NCI-H1930 (cell line): ENCODE measurements at regions not wholly inside any gene's neighbourhood (a gene's known extent, or its start where the extent isn't known, plus 50 kb on each side); places are given as distances from the start of the nearest gene placed in this dataset.
"Not testable (repeated sequence)": the region's sequence is repeated elsewhere in the genome, so short reads cannot be mapped to it uniquely, and the experiment has no call there.

ENCODE experiments used
- DNase-seq, 2 experiments: peaks; one replicate each; lab custom pipeline; 2025; lab: John Stamatoyannopoulos, UW

GRCh38 chr5:17037751-17038150 is 101.7 kb upstream of the MYO10 start:
- no peak for DNase-seq

- no peak for DNase-seq
Measured at GRCh38 chr5:17039170-17039569, 103.1 kb upstream of the MYO10 start.

- DNase-seq, result no peak
Measured at GRCh38 chr5:17042041-17042440, 106.0 kb upstream of the MYO10 start.

GRCh38 chr5:17046320-17046719 is 110.2 kb upstream of the MYO10 start:
- no peak for DNase-seq

GRCh38 chr5:17050236-17050635 is 114.1 kb upstream of the MYO10 start:
- DNase-seq, result no peak

- DNase-seq, result no peak
Measured at GRCh38 chr5:17054911-17055310, 118.8 kb upstream of the MYO10 start.

GRCh38 chr5:17056141-17056631 is 120.1 kb upstream of the MYO10 start:
- no peak for DNase-seq

- no peak for DNase-seq
Measured at GRCh38 chr5:17058438-17058837, 122.3 kb upstream of the MYO10 start.

- no peak for DNase-seq
Measured at GRCh38 chr5:17061973-17062470, 125.9 kb upstream of the MYO10 start.

- not testable (repeated sequence) for DNase-seq
Measured at GRCh38 chr5:17062741-17063140, 126.7 kb upstream of the MYO10 start.

- no peak for DNase-seq
Measured at GRCh38 chr5:17064241-17064640, 128.2 kb upstream of the MYO10 start.

GRCh38 chr5:17065458-17065857 is 129.4 kb upstream of the MYO10 start:
- DNase-seq, result no peak

GRCh38 chr5:17066026-17066425 is 129.9 kb upstream of the MYO10 start:
- DNase-seq, result not testable (repeated sequence)

GRCh38 chr5:17067657-17068392 is 131.7 kb upstream of the MYO10 start:
- DNase-seq, result no peak

GRCh38 chr5:17069995-17070511 is 134.0 kb upstream of the MYO10 start:
- no peak for DNase-seq

GRCh38 chr5:17070647-17071046 is 134.6 kb upstream of the MYO10 start:
- no peak for DNase-seq

GRCh38 chr5:17075236-17075635 is 139.1 kb upstream of the MYO10 start:
- no peak for DNase-seq

- no peak for DNase-seq
Measured at GRCh38 chr5:17076272-17076671, 140.2 kb upstream of the MYO10 start.

GRCh38 chr5:17077440-17078233 is 139.8 kb upstream of the BASP1 start:
- no peak for DNase-seq

- no peak for DNase-seq
Measured at GRCh38 chr5:17079562-17079961, 137.9 kb upstream of the BASP1 start.

- no peak for DNase-seq
Measured at GRCh38 chr5:17080361-17080760, 137.1 kb upstream of the BASP1 start.

GRCh38 chr5:17081142-17081541 is 136.3 kb upstream of the BASP1 start:
- DNase-seq, result no peak

GRCh38 chr5:17083276-17083675 is 134.2 kb upstream of the BASP1 start:
- not testable (repeated sequence) for DNase-seq
